HCT116 (cell line): ENCODE measurements at regions not wholly inside any gene's neighbourhood (a gene's known extent, or its start where the extent isn't known, plus 50 kb on each side); places are given as distances from the start of the nearest gene placed in this dataset.

Source experiments
- CEBPB ChIP-seq: IDR thresholded peaks from 2 replicates; pipeline ENCODE4 v1.6.1; 2012; ENCODE audit warnings: low read depth
- ELF1 ChIP-seq: IDR thresholded peaks from 2 replicates; pipeline ENCODE4 v1.6.1; 2012; ENCODE audit warnings: low read depth, borderline replicate concordance
- EZH2 ChIP-seq: fragments of 200-600 bp; sonication (generic); IDR thresholded peaks from 2 replicates; pipeline ENCODE4 v1.6.1; 2017; ENCODE audit warnings: antibody characterized with exemption, mixed run types
- EZH2phosphoT487 ChIP-seq: fragments of 200-600 bp; IDR thresholded peaks from 2 replicates; pipeline ENCODE4 v1.6.1; 2018; ENCODE audit warnings: antibody characterized with exemption, borderline replicate concordance
- FOSL1 ChIP-seq: IDR thresholded peaks from 2 replicates; pipeline ENCODE4 v1.6.1; 2012; ENCODE audit warnings: low read depth
- JUND ChIP-seq: IDR thresholded peaks from 2 replicates; pipeline ENCODE4 v1.6.1; 2012
- POLR2A ChIP-seq: IDR thresholded peaks from 2 replicates; pipeline ENCODE4 v1.7.0; 2011; ENCODE audit warnings: borderline replicate concordance; ENCODE audit not compliant: insufficient read depth, insufficient read length; ENCODE audit errors: extremely low read depth
- POLR2AphosphoS5 ChIP-seq: IDR thresholded peaks from 2 replicates; pipeline ENCODE4 v1.6.1; 2011; ENCODE audit warnings: mild to moderate bottlenecking, low read depth, low read length, moderate library complexity
- RAD21 ChIP-seq: IDR thresholded peaks from 2 replicates; pipeline ENCODE4 v1.6.1; 2012; ENCODE audit warnings: low read depth, mild to moderate bottlenecking
- TF ChIP-seq, protein P1 (sequence below), 3 experiments: fragments of 200-600 bp in 1 of 3; sonication (generic) in 1 of 3; IDR thresholded peaks in 2 of 3; conservative IDR thresholded peaks in 1 of 3; 2 replicates each; pipeline ENCODE4 v1.5.1; 2012 to 2017; ENCODE audit warnings: low read depth in 2 of 3, low read length in 2 of 3, antibody characterized with exemption in 1 of 3, borderline replicate concordance in 1 of 3, control low read depth in 1 of 3, mild to moderate bottlenecking in 1 of 3, mixed read lengths in 1 of 3, mixed run types in 1 of 3, moderate library complexity in 1 of 3; ENCODE audit not compliant: insufficient read depth in 1 of 3
- TF ChIP-seq, protein P2 (sequence below): IDR thresholded peaks from 2 replicates; pipeline ENCODE4 v1.6.1; 2012
- TF ChIP-seq, protein P3 (sequence below): IDR thresholded peaks from 2 replicates; pipeline ENCODE4 v1.6.1; 2012

DNA sequence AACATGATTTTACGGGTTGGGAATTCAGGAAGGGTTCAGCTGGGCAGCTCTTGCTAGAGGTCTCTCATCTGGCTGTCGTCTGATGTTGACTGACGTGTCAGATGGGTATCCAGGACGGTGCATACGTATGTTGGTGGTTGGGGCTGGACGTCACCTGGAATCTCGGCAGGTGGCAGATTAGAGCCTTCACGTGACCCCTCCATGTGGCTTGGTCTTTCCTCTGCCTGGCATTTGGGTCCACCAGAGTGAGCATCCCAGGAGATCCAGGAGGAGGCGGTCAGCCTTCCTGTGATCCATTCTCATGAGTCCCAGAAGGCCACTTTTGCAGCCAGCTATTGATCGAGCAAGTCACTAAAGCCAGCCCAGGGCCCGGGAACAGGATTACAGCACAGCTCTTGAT is 202.7 kb downstream of the FOXL1 start:
- TF ChIP-seq, protein P1, sequence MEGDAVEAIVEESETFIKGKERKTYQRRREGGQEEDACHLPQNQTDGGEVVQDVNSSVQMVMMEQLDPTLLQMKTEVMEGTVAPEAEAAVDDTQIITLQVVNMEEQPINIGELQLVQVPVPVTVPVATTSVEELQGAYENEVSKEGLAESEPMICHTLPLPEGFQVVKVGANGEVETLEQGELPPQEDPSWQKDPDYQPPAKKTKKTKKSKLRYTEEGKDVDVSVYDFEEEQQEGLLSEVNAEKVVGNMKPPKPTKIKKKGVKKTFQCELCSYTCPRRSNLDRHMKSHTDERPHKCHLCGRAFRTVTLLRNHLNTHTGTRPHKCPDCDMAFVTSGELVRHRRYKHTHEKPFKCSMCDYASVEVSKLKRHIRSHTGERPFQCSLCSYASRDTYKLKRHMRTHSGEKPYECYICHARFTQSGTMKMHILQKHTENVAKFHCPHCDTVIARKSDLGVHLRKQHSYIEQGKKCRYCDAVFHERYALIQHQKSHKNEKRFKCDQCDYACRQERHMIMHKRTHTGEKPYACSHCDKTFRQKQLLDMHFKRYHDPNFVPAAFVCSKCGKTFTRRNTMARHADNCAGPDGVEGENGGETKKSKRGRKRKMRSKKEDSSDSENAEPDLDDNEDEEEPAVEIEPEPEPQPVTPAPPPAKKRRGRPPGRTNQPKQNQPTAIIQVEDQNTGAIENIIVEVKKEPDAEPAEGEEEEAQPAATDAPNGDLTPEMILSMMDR (IDR thresholded peaks at IDR 0.05 in 2 of 3, conservative IDR thresholded peaks at IDR 0.05 in 1 of 3; ENCODE audit: borderline replicate concordance in 1 of 3, insufficient read depth in 1 of 3, low read depth in 2 of 3, low read length in 2 of 3) = peak in 1 of 3 experiments; percentile 25; a peak in 1 of 6 replicates
- TF ChIP-seq, protein P2, sequence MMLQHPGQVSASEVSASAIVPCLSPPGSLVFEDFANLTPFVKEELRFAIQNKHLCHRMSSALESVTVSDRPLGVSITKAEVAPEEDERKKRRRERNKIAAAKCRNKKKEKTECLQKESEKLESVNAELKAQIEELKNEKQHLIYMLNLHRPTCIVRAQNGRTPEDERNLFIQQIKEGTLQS = no peak
- TF ChIP-seq POLR2A (no peak), EZH2phosphoT487 (no peak), JUND (no peak), EZH2 (no peak), FOSL1 (no peak), RAD21 (no peak), CEBPB (no peak), ELF1 (no peak), POLR2AphosphoS5 (no peak)
- TF ChIP-seq, protein P3, sequence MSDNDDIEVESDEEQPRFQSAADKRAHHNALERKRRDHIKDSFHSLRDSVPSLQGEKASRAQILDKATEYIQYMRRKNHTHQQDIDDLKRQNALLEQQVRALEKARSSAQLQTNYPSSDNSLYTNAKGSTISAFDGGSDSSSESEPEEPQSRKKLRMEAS = no peak
